GM12891 (cell line): ENCODE measurements at regions not wholly inside any gene's neighbourhood (a gene's known extent, or its start where the extent isn't known, plus 50 kb on each side); places are given as distances from the start of the nearest gene placed in this dataset.

Experiments
- POLR2A ChIP-seq: IDR thresholded peaks from 2 replicates; pipeline ENCODE4 v1.6.1; 2011; ENCODE audit warnings: low read depth, low read length, control low read depth
- POLR2AphosphoS5 ChIP-seq: IDR thresholded peaks from 2 replicates; pipeline ENCODE4 v1.6.1; 2011; ENCODE audit warnings: low read depth, low read length, control low read depth
- TAF1 ChIP-seq: IDR thresholded peaks from 2 replicates; pipeline ENCODE4 v1.6.1; 2011; ENCODE audit warnings: low read depth, low read length, control low read depth

GRCh38 chr3:23748398-23749110 is 57.2 kb upstream of the UBE2E1 start:
- no peak for TF ChIP-seq POLR2A
- TF ChIP-seq TAF1 = no peak
- TF ChIP-seq POLR2AphosphoS5 = no peak
